GM12872 (cell line): ENCODE measurements at regions not wholly inside any gene's neighbourhood (a gene's known extent, or its start where the extent isn't known, plus 50 kb on each side); places are given as distances from the start of the nearest gene placed in this dataset.

Experiments used
- CTCF ChIP-seq: IDR thresholded peaks from 3 replicates; pipeline ENCODE4 v1.5.1; 2011; ENCODE audit warnings: low read depth, mild to moderate bottlenecking, low read length, moderate library complexity; ENCODE audit not compliant: insufficient read depth

GRCh38 chr2:78423631-78424030 is 601.9 kb upstream of the REG3G start:
- no peak for TF ChIP-seq CTCF

DNA sequence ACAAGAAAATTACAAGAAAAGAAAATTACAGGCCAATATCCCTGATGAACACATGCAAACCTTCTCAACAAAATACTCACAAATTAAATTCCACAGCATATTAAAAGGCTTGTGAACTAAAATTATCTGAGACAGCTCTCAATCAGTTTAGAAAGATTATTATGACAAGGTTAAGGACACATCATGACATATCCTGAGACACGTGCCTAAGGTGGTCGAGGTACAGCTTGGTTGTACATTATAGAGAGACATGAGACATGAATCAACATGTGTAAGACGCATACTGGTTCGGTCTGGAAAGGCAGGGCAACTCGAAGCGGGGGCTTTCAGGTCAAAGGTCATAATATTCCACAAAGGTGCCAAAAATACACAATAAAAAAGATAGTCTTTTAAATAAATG is 598.3 kb upstream of the REG3G start:
- no peak for TF ChIP-seq CTCF

DNA sequence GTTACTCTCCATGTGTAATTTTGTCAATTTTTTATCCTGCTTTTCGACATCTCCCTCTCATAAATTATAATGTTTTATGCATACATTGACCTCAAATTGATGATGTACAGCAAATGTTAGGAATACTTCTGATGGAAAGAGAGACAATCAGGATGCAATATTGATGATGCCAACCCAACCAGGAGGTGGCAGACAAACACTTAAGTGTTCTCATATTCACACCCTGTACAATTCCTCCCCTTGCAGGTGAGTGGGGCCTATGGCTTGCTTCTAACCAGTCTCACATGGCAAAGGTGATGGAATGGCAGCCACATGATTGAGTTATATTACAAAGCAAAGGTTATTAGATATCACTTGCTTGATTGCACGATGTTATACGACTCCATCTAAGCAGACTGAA is 594.3 kb upstream of the REG3G start:
- TF ChIP-seq CTCF: no peak

DNA sequence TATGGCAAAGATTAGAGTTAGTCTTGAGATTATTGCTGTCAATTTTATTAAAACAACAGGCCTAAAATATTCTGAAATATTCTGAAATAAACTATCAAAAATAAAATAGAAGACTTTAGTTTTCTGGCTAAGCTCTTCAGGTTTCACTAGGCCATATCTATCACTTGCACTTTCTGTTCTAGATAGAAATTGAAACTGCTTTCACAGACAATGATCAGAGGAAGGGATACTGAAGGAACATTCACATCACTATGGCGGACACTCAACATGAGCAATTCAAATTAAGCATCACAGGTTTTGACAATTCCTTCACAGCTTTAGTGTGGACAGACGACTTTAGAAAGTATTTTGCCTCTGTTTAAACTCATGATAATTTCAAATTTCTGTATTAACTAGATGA is 586.4 kb upstream of the REG3G start:
- TF ChIP-seq CTCF: no peak

DNA sequence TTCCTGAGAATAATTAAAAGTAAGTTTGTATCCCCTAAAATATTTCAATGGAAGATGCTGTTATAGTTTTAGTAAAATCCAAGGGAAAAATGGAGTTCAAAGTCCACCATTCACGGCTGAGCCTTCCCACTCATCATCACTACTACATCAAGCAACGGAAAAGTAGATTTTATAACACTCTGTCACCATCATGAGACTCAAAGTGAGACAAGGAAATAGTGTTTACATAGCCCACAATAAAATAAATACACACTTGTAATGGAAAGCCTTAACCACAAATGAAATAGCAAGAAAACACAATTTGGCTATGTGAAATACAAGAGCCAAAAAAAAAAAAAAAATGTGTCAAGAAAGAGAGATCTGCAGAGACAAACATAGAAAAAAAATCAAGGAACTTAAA is 569.9 kb upstream of the REG3G start:
- TF ChIP-seq CTCF: no peak

DNA sequence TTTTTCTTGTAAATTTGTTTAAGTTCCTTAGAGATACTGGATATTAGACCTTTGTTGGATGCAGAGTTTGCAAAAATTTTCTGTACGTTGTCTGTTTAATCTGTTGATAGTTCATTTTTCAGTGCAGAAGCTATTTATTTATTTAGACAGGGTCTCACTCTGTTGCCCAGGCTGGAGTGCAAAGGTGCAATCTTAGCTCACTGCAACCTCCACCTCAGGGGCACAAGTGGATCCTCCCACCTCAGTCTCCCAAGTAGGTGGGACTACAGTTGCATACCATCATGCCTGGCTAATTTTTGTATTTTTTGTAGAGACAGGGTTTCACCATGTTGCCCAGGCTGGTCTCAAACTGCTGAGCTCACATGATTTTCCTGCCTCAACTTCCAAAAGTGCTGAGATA is 568.2 kb upstream of the REG3G start:
- no peak for TF ChIP-seq CTCF

DNA sequence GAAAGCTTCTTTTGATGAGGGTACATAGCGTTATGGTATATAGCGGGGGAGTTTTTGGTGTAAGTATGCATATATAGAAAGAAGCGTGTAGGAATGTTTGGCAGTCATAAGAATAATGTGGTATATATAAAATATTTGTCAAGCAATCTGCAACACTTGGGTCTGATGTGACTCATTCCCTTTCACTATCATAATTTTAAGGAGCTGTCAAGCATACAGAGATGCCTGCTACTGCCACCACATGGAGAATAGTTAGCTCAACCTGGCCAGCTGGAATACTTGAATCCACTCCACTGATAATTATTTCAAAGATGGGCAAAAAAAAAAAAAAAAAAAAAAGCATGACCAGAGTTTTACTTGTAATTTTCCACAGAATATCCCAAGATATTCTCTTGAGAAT is 559.8 kb upstream of the REG3G start:
- TF ChIP-seq CTCF: no peak
